ENCODE measurements at regions not wholly inside any gene's neighbourhood (a gene's known extent, or its start where the extent isn't known, plus 50 kb on each side); places are given as distances from the start of the nearest gene placed in this dataset.

DNA sequence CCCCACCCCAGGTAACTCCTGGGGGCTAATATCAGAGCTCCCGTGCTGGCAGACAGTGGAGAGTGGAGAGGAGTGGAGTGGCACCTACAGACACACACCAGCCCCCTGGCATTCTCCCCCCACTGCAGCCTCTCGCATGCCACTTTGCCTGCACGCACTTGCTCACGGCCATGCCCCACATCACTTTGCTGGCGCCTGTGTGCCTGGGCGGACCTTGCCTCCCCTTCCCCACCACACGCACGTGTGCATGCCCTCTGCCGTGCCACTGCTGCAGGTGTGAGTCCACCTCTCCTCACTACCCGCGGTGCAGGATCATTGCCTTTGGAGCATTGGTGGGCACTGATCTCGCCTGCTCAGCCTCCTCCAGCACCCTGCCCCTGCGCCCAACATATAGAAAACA is 72.6 kb upstream of the DOK6 start:
- no peak for DNase-seq
- peaks cover 0 to 4% (median 0%) of the 10 kb centered on the region in 12 donors for H3K9me3 ChIP-seq
- TF ChIP-seq, protein P1, sequence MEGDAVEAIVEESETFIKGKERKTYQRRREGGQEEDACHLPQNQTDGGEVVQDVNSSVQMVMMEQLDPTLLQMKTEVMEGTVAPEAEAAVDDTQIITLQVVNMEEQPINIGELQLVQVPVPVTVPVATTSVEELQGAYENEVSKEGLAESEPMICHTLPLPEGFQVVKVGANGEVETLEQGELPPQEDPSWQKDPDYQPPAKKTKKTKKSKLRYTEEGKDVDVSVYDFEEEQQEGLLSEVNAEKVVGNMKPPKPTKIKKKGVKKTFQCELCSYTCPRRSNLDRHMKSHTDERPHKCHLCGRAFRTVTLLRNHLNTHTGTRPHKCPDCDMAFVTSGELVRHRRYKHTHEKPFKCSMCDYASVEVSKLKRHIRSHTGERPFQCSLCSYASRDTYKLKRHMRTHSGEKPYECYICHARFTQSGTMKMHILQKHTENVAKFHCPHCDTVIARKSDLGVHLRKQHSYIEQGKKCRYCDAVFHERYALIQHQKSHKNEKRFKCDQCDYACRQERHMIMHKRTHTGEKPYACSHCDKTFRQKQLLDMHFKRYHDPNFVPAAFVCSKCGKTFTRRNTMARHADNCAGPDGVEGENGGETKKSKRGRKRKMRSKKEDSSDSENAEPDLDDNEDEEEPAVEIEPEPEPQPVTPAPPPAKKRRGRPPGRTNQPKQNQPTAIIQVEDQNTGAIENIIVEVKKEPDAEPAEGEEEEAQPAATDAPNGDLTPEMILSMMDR (IDR thresholded peaks at IDR 0.05), result no peak
- no peak for TF ChIP-seq POLR2A (IDR thresholded peaks at IDR 0.05)
- intact Hi-C loops (cut with DNase I), result no loop called here
- H3K4me1 ChIP-seq, result no peaks in the 10 kb centered on the region
- no peaks in the 10 kb centered on the region for H3K36me3 ChIP-seq
- H3K4me3 ChIP-seq, result no peak overlapping the region
- H3K27ac ChIP-seq, result no peak overlapping the region
- no peaks in the 10 kb centered on the region for H3K27me3 ChIP-seq
- 91 to 96% (median 93%) methylated on average over 13 of the region's 13 CpGs for WGBS, 4 donors
- ATAC-seq, result no peak

DNA sequence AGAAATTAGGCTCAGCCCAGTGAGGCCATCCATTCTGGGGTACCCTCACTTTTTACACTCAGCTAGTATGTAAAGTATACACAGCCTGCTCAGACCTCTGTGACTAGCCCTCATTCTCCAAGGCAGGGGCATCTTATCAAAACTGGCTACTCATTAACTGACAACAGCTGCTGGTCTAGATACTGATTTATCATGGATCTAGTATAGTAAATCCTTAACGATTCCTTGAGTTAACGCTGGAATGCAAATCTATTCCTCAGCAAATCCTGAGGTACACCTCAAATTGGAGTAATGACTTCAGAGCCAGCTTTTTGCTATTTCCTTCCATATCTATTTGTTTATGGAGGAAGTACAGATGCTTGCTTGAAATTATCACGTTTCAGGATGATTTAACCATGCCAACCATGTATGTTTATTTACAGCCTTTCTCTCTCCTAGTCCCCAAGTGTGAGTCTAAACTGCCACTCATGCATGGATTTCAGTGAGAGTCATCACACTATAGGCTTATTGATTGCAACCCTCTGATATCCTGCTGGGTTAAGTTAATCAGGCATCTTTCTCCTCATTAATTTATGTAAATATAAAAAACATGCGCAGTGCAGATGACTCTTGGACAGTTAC is 70.2 kb upstream of the DOK6 start:
- Histone ChIP-seq H3K27me3 (no peaks in the 10 kb centered on the region), H3K4me1 (no peaks in the 10 kb centered on the region), H3K4me3 (no peak overlapping the region), H3K9me3 (peaks cover 0 to 4% (median 0%) of the 10 kb centered on the region in 12 donors), H3K36me3 (no peaks in the 10 kb centered on the region), H3K27ac (no peak overlapping the region)
- TF ChIP-seq POLR2A (IDR thresholded peaks at IDR 0.05), result no peak
- TF ChIP-seq, protein P1 (IDR thresholded peaks at IDR 0.05), result no peak
- intact Hi-C loops (cut with DNase I), result no loop called here
- WGBS, 4 donors, result 46 to 59% (median 55%) methylated on average over 4 of the region's 4 CpGs
- ATAC-seq (no peak), DNase-seq (no peak)

DNA sequence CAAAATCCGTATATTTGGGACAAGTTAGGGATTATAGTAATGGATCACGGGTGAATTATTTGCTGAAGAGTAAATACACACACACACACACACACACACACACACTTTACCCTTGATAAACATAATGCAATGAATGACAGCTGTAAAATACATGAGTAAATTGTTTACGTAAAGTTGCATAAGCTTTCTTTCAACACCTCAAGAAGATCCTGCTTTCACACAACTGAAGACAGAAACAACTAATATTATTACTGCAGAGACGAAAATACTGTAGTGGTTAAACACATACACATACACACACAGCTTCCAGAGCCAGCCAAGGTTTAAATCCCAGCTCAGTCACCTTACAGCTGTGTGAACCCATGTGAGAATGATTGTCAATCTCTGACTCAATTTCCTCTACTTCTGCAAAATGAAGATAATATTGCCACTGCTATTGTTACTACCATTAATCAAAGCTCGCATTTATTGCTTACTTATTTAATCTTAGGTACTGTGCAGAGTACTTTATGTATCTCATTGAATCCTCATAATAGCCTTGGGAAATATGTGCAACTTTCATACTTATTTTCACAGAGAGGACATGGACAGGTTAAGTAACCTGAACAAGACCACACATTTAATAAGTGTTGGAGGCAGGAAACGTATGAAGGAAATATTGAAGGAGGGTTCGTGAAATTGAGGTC is 50.6 kb upstream of the DOK6 start:
- WGBS, 4 donors, result 69 to 72% (median 71%) methylated on average over 7 of the region's 7 CpGs
- intact Hi-C loops (cut with DNase I), result no loop called here
- no peak for ATAC-seq

More for the DNA sequence above, 50.6 kb upstream of the DOK6 start:
- Histone ChIP-seq H3K4me1 (no peaks in the 10 kb centered on the region), H3K4me3 (no peak overlapping the region), H3K27ac (no peak overlapping the region), H3K27me3 (no peaks in the 10 kb centered on the region), H3K9me3 (no peaks in the 10 kb centered on the region), H3K36me3 (no peaks in the 10 kb centered on the region)
- TF ChIP-seq POLR2A (IDR thresholded peaks at IDR 0.05), result no peak
- TF ChIP-seq, protein P1 (IDR thresholded peaks at IDR 0.05), result no peak
- no peak for DNase-seq

All from heart left ventricle (tissue), 16 donors.